Skeletal muscle satellite cell (primary cell): ENCODE measurements at regions not wholly inside any gene's neighbourhood (a gene's known extent, or its start where the extent isn't known, plus 50 kb on each side); places are given as distances from the start of the nearest gene placed in this dataset.

Source experiments
- H3K27me3 ChIP-seq: 2 replicates; pipeline ENCODE4 v1.7.0; 2013; ENCODE audit warnings: low read length; ENCODE audit not compliant: control insufficient read depth, insufficient read depth
- H3K36me3 ChIP-seq: 2 replicates; pipeline ENCODE4 v1.7.0; 2013; ENCODE audit warnings: mild to moderate bottlenecking, control low read depth, low read length; ENCODE audit not compliant: insufficient read depth
- H3K4me1 ChIP-seq: 2 replicates; pipeline ENCODE4 v1.7.0; 2013; ENCODE audit warnings: low read length; ENCODE audit not compliant: control insufficient read depth, insufficient read depth
- H3K4me2 ChIP-seq: 2 replicates; pipeline ENCODE4 v1.7.0; 2013; ENCODE audit warnings: mild to moderate bottlenecking, low read length
- H3K4me3 ChIP-seq: 2 replicates; pipeline ENCODE4 v1.7.0; 2013; ENCODE audit warnings: low read length
- H3K9ac ChIP-seq: 2 replicates; pipeline ENCODE4 v1.7.0; 2013; ENCODE audit warnings: mild to moderate bottlenecking, low read depth, low read length, moderate library complexity
- H3K9me3 ChIP-seq: replicated peaks from 2 replicates; pipeline ENCODE4 v1.7.0; 2013; ENCODE audit warnings: mild to moderate bottlenecking, control low read depth, low read length

GRCh38 chr3:124459678-124460077 is 270.6 kb upstream of the UMPS start:
- Histone ChIP-seq H3K9ac (no peak overlapping the region), H3K4me2 (no peak overlapping the region), H3K27me3 (peaks cover 5% of the 10 kb centered on the region), H3K4me1 (no peaks in the 10 kb centered on the region), H3K9me3 (no peaks in the 10 kb centered on the region), H3K36me3 (no peaks in the 10 kb centered on the region), H3K4me3 (no peak overlapping the region)

GRCh38 chr3:124461126-124461525 is 269.1 kb upstream of the UMPS start:
- no peak overlapping the region for H3K4me2 ChIP-seq
- no peak overlapping the region for H3K4me3 ChIP-seq

GRCh38 chr3:124461838-124462632 is 268.2 kb upstream of the UMPS start:
- Histone ChIP-seq H3K9me3 (no peaks in the 10 kb centered on the region), H3K9ac (no peak overlapping the region), H3K4me3 (no peak overlapping the region), H3K4me2 (no peak overlapping the region), H3K36me3 (no peaks in the 10 kb centered on the region), H3K27me3 (peaks cover 8% of the 10 kb centered on the region), H3K4me1 (no peaks in the 10 kb centered on the region)

More at GRCh38 chr3:124461126-124461525, 269.1 kb upstream of the UMPS start:
- Histone ChIP-seq H3K36me3 (no peaks in the 10 kb centered on the region), H3K27me3 (peaks cover 7% of the 10 kb centered on the region), H3K9me3 (no peaks in the 10 kb centered on the region), H3K9ac (no peak overlapping the region), H3K4me1 (no peaks in the 10 kb centered on the region)

- peaks cover 8% of the 10 kb centered on the region for H3K27me3 ChIP-seq
- no peaks in the 10 kb centered on the region for H3K36me3 ChIP-seq
- no peaks in the 10 kb centered on the region for H3K4me1 ChIP-seq
- no peak overlapping the region for H3K4me2 ChIP-seq
- H3K9me3 ChIP-seq = no peaks in the 10 kb centered on the region
- no peak overlapping the region for H3K9ac ChIP-seq
- no peak overlapping the region for H3K4me3 ChIP-seq
Observed at GRCh38 chr3:124463234-124463633, 267.0 kb upstream of the UMPS start.

DNA sequence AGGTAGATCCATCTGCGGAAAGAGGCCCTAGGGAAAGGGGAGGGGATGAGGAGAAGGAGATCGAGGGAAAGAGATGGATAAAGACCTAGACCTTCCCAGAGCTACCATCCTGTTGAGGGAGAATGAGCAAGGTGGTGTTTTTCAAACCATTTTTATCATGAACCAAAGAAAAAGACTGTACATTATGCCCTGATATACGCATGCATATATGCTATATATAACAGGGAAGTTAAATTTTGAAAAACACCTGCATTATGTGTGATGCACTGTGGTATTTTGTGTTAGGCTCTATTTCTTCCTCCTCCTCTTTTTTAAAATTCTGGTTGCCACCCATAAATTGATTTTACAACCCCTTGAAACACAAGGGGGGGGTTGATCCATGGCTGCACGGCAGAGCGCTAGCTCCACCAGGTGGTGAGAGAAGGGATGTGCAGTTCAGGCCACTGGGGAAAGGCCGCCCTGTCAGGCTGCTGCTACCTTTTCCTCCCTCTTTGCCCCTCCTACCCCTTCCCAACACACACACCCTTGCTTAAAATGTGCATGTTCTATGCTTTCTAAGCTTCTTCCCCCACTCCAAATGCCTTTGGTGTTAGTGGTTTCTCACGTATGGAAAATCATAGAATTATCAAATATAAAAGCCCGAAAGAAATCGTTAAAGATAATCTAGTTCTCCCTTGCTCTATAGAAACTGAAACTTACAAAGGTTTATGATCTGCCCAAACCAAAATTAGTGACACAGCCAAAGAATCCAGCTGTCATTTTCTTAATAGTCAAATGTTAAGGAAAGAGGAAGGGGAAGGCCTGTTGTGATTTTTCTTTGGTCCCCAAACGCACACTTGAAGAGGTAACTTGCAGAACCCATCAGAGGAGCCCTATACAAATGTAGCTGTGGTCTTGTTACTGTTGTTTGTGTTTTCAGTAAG is 262.0 kb upstream of the UMPS start:
- Histone ChIP-seq H3K27me3 (peaks cover 7% of the 10 kb centered on the region), H3K9ac (no peak overlapping the region), H3K4me2 (no peak overlapping the region), H3K4me1 (no peaks in the 10 kb centered on the region), H3K4me3 (no peak overlapping the region), H3K36me3 (no peaks in the 10 kb centered on the region), H3K9me3 (no peaks in the 10 kb centered on the region)

- Histone ChIP-seq H3K9me3 (no peaks in the 10 kb centered on the region), H3K4me1 (no peaks in the 10 kb centered on the region), H3K9ac (no peak overlapping the region), H3K4me2 (no peak overlapping the region), H3K27me3 (peaks cover 4% of the 10 kb centered on the region), H3K36me3 (no peaks in the 10 kb centered on the region), H3K4me3 (no peak overlapping the region)
Observed at GRCh38 chr3:124469555-124469954, 260.7 kb upstream of the UMPS start.

DNA sequence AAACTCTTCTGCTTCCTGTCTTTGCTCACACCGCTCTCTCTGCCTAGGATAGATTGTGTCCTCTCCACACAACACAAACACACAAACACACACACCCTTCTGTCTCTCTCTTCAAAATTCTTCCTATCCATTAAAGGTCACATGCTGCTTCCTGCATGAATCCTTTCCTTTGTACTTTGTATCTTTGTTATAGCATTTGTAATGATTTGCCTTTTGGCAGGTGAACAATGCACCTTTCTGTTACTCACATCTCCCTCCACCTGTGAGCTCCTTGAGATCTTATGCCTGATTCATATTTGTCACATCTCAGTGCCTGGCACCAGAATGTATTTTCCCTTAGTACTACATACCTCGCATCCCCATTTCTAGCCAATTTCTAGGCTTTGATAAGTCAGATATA is 251.4 kb upstream of the UMPS start:
- Histone ChIP-seq H3K4me1 (no peaks in the 10 kb centered on the region), H3K36me3 (no peaks in the 10 kb centered on the region), H3K4me3 (no peak overlapping the region), H3K4me2 (no peak overlapping the region), H3K9ac (no peak overlapping the region), H3K27me3 (peaks cover 5% of the 10 kb centered on the region), H3K9me3 (no peaks in the 10 kb centered on the region)

GRCh38 chr3:124483915-124484470 is 246.3 kb upstream of the UMPS start:
- Histone ChIP-seq H3K4me2 (no peak overlapping the region), H3K27me3 (peaks cover 7% of the 10 kb centered on the region), H3K4me1 (no peaks in the 10 kb centered on the region), H3K9me3 (no peaks in the 10 kb centered on the region), H3K9ac (no peak overlapping the region), H3K36me3 (no peaks in the 10 kb centered on the region), H3K4me3 (no peak overlapping the region)

- H3K9me3 ChIP-seq = no peaks in the 10 kb centered on the region
- no peaks in the 10 kb centered on the region for H3K36me3 ChIP-seq
- H3K27me3 ChIP-seq = peaks cover 7% of the 10 kb centered on the region
- no peak overlapping the region for H3K9ac ChIP-seq
- H3K4me1 ChIP-seq = no peaks in the 10 kb centered on the region
- H3K4me2 ChIP-seq = no peak overlapping the region
- H3K4me3 ChIP-seq = no peak overlapping the region
Observed at GRCh38 chr3:124486324-124486723, 243.9 kb upstream of the UMPS start.

DNA sequence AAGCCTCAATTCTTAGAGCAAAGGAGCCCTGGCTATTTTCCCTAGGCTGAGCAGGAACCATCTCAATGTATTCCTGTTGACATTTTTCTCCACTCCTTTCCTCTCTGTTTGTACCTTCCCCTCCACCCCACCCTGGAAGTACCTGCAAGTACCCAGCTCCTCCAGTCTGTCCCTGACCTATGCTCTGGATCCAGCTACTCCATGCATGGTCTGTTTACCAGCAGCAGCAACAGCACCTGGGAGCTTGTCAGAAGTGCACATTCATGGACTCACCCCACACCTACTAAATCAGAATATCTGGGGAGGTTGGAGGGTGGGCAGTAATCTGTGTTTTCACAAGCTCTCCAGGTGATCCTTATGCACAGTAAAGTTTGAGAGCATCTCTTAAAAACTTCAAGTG is 240.7 kb upstream of the UMPS start:
- Histone ChIP-seq H3K27me3 (peaks cover 7% of the 10 kb centered on the region), H3K4me2 (no peak overlapping the region)

GRCh38 chr3:124491098-124491497 is 239.2 kb upstream of the UMPS start:
- Histone ChIP-seq H3K4me2 (no peak overlapping the region), H3K9ac (no peak overlapping the region), H3K4me1 (no peaks in the 10 kb centered on the region), H3K27me3 (peaks cover 10% of the 10 kb centered on the region), H3K4me3 (no peak overlapping the region), H3K36me3 (no peaks in the 10 kb centered on the region), H3K9me3 (no peaks in the 10 kb centered on the region)

More for the DNA sequence above, 240.7 kb upstream of the UMPS start:
- Histone ChIP-seq H3K9me3 (no peaks in the 10 kb centered on the region), H3K4me1 (no peaks in the 10 kb centered on the region), H3K4me3 (no peak overlapping the region), H3K36me3 (no peaks in the 10 kb centered on the region), H3K9ac (no peak overlapping the region)
